OCI-LY1 (cell line): ENCODE measurements at regions not wholly inside any gene's neighbourhood (a gene's known extent, or its start where the extent isn't known, plus 50 kb on each side); places are given as distances from the start of the nearest gene placed in this dataset.

Experiments used
- CTCF ChIP-seq: fragments of 200-600 bp; sonication (generic), shearing (Covaris generic); IDR thresholded peaks from 2 replicates; pipeline ENCODE4 v1.5.1; 2017; ENCODE audit warnings: mild to moderate bottlenecking, antibody characterized with exemption, low read length, moderate library complexity, mixed read lengths
- EZH2 ChIP-seq: fragments of 200-600 bp; sonication (generic), shearing (Covaris generic); IDR thresholded peaks from 2 replicates; pipeline ENCODE4 v1.8.0; 2017; ENCODE audit warnings: borderline replicate concordance, mixed run types, mild to moderate bottlenecking, antibody characterized with exemption, low read length, moderate library complexity, mixed read lengths

GRCh38 chr13:47256618-47257017 is 359.8 kb upstream of the HTR2A start:
- TF ChIP-seq CTCF, result no peak
- no peak for TF ChIP-seq EZH2
